H1 (cell line): ENCODE measurements at regions not wholly inside any gene's neighbourhood (a gene's known extent, or its start where the extent isn't known, plus 50 kb on each side); places are given as distances from the start of the nearest gene placed in this dataset.

Experiments
- CTCF ChIA-PET: fragments of 300-600 bp; sonication (Branson Sonifier 250); formaldehyde crosslinking; loops from one replicate; lab custom pipeline; 2021; ENCODE audit not compliant: partially characterized antibody; lab: Charles Lee
- POLR2A ChIA-PET: fragments of 300-600 bp; sonication (Branson Sonifier 250); formaldehyde crosslinking; loops from one replicate; lab custom pipeline; 2021; ENCODE audit warnings: inconsistent platforms; ENCODE audit not compliant: partially characterized antibody; lab: Charles Lee
- DNase-seq, 2 experiments: peaks; one replicate each; pipeline versions ENCODE4 v3.0.0 to v3.0.0-alpha.2; 2010 to 2022; ENCODE audit warnings: low spot score in 2 of 2, low read depth in 1 of 2, mixed read lengths in 1 of 2
- FAIRE-seq: peaks from 2 replicates; lab custom pipeline; 2011; peaks lifted over from hg19 to GRCh38; lab: Jason Lieb, UNC
- H2AFZ ChIP-seq: 2 replicates; pipeline ENCODE4 v1.8.1; 2012; ENCODE audit warnings: low read length, inconsistent platforms
- H2AK5ac ChIP-seq: 2 replicates; pipeline ENCODE4 v1.6.1; 2013; ENCODE audit warnings: low read depth, low read length
- H2BK120ac ChIP-seq: replicated peaks from 2 replicates; pipeline ENCODE3; 2013; ENCODE audit warnings: low read depth, low read length, inconsistent platforms
- H2BK12ac ChIP-seq: 2 replicates; pipeline ENCODE4 v1.6.1; 2013; ENCODE audit warnings: low read depth, low read length
- H2BK15ac ChIP-seq: 2 replicates; pipeline ENCODE4 v1.6.1; 2013; ENCODE audit warnings: low read length
- H2BK20ac ChIP-seq: 2 replicates; pipeline ENCODE4 v1.6.1; 2013; ENCODE audit warnings: low read length
- H2BK5ac ChIP-seq: 2 replicates; pipeline ENCODE4 v1.6.1; 2013; ENCODE audit warnings: low read depth, low read length
- H3K14ac ChIP-seq: 2 replicates; pipeline ENCODE4 v1.6.1; 2013; ENCODE audit warnings: inconsistent platforms; ENCODE audit not compliant: insufficient read length
- H3K18ac ChIP-seq: 2 replicates; pipeline ENCODE4 v1.6.1; 2013; ENCODE audit warnings: low read length; ENCODE audit errors: extremely low read depth
- H3K23ac ChIP-seq: 2 replicates; pipeline ENCODE4 v1.6.1; 2013; ENCODE audit warnings: inconsistent platforms; ENCODE audit not compliant: insufficient read length
- H3K23me2 ChIP-seq: 2 replicates; pipeline ENCODE4 v1.6.1; 2013; ENCODE audit warnings: low read depth, low read length
- H3K27ac ChIP-seq: 2 replicates; pipeline ENCODE4 v1.6.1; 2011; ENCODE audit warnings: low read depth, low read length, inconsistent platforms
- H3K27me3 ChIP-seq, 4 experiments: replicated peaks in 1 of 4; 1 replicate in 1 of 4; 2 replicates in 3 of 4; pipeline versions ENCODE4 v1.6.1 to v1.8.1; 2011 to 2013; ENCODE audit warnings: low read length in 3 of 4, mild to moderate bottlenecking in 3 of 4, inconsistent platforms in 2 of 4, mixed read lengths in 2 of 4, moderate library complexity in 1 of 4; ENCODE audit not compliant: control insufficient read depth in 3 of 4, insufficient read depth in 3 of 4; ENCODE audit errors: extremely low read depth in 1 of 4
- H3K36me3 ChIP-seq, 4 experiments: 2 replicates each; pipeline versions ENCODE4 v1.6.1 to v1.8.1; 2011 to 2013; ENCODE audit warnings: mild to moderate bottlenecking in 4 of 4, low read length in 3 of 4, moderate library complexity in 2 of 4, control low read depth in 1 of 4, inconsistent platforms in 1 of 4; ENCODE audit not compliant: insufficient read depth in 4 of 4, control insufficient read depth in 2 of 4
- H3K4ac ChIP-seq: replicated peaks from 2 replicates; pipeline ENCODE3; 2013; ENCODE audit warnings: low read length, low read depth, mixed read lengths, inconsistent platforms; ENCODE audit not compliant: insufficient read length
- H3K4me1 ChIP-seq, 4 experiments: replicated peaks in 1 of 4; 1 replicate in 1 of 4; 2 replicates in 3 of 4; pipeline versions ENCODE4 v1.6.1 to v1.8.1; 2011 to 2013; ENCODE audit warnings: low read length in 3 of 4, inconsistent platforms in 2 of 4, mixed read lengths in 1 of 4; ENCODE audit not compliant: insufficient read depth in 4 of 4, control insufficient read depth in 3 of 4
- H3K4me2 ChIP-seq, 2 experiments: 2 replicates each; pipeline versions ENCODE4 v1.6.1 to v1.8.1; 2011 to 2013; ENCODE audit warnings: low read depth in 2 of 2, low read length in 2 of 2, control low read depth in 1 of 2, inconsistent platforms in 1 of 2, mild to moderate bottlenecking in 1 of 2; ENCODE audit not compliant: insufficient read depth in 1 of 2
- H3K4me3 ChIP-seq, 4 experiments: fragments of 200-600, 300-600 bp in 1 of 4; sonication (generic), shearing (Covaris generic), sonication (Bioruptor Twin) in 1 of 4; 2 replicates each; pipeline versions ENCODE4 v1.5.1 to v1.8.1; 2011 to 2016; ENCODE audit warnings: low read length in 4 of 4, low read depth in 3 of 4, control low read depth in 2 of 4, inconsistent platforms in 2 of 4, mild to moderate bottlenecking in 2 of 4, mixed read lengths in 1 of 4, moderate library complexity in 1 of 4; ENCODE audit not compliant: insufficient read depth in 2 of 4; ENCODE audit errors: extremely low read depth in 1 of 4
- H3K56ac ChIP-seq: replicated peaks from 2 replicates; pipeline ENCODE3; 2013; ENCODE audit warnings: low read depth, mild to moderate bottlenecking, mixed read lengths, low read length, inconsistent platforms; ENCODE audit not compliant: insufficient read length
- H3K79me1 ChIP-seq: 2 replicates; pipeline ENCODE4 v1.6.1; 2013; ENCODE audit warnings: low read depth, low read length, control low read depth
- H3K79me2 ChIP-seq, 2 experiments: 2 replicates each; pipeline versions ENCODE4 v1.6.1 to v1.8.1; 2012 to 2013; ENCODE audit warnings: low read length in 2 of 2, mild to moderate bottlenecking in 2 of 2, inconsistent platforms in 1 of 2; ENCODE audit not compliant: insufficient read depth in 2 of 2, control insufficient read depth in 1 of 2
- H3K9ac ChIP-seq, 4 experiments: replicated peaks in 1 of 4; 1 replicate in 1 of 4; 2 replicates in 3 of 4; pipeline versions ENCODE4 v1.6.1 to v1.8.1; 2011 to 2013; ENCODE audit warnings: low read depth in 3 of 4, low read length in 3 of 4, control low read depth in 2 of 4, mild to moderate bottlenecking in 2 of 4, moderate library complexity in 2 of 4, inconsistent platforms in 1 of 4; ENCODE audit errors: extremely low read depth in 1 of 4
- H3K9me3 ChIP-seq, 2 experiments: 2 replicates each; pipeline versions ENCODE4 v1.6.1 to v1.8.1; 2012 to 2013; ENCODE audit warnings: mild to moderate bottlenecking in 2 of 2, moderate library complexity in 2 of 2, control low read depth in 1 of 2, inconsistent platforms in 1 of 2, low read depth in 1 of 2, low read length in 1 of 2, mixed read lengths in 1 of 2; ENCODE audit not compliant: insufficient read depth in 2 of 2
- H4K20me1 ChIP-seq, 2 experiments: replicated peaks in 1 of 2; 2 replicates each; pipeline versions ENCODE3 to v1.8.1; 2011 to 2013; ENCODE audit warnings: inconsistent platforms in 2 of 2, low read length in 2 of 2, mild to moderate bottlenecking in 1 of 2; ENCODE audit not compliant: insufficient read depth in 2 of 2, control insufficient read depth in 1 of 2
- H4K5ac ChIP-seq: 2 replicates; pipeline ENCODE4 v1.6.1; 2013; ENCODE audit warnings: low read length, low read depth, mixed read lengths, inconsistent platforms; ENCODE audit not compliant: insufficient read length
- H4K8ac ChIP-seq: 2 replicates; pipeline ENCODE4 v1.8.0; 2013; ENCODE audit warnings: mild to moderate bottlenecking, moderate library complexity, low read length, inconsistent platforms; ENCODE audit not compliant: insufficient read depth; ENCODE audit errors: extremely low read depth
- H4K91ac ChIP-seq: replicated peaks from 2 replicates; pipeline ENCODE3; 2013; ENCODE audit warnings: low read length, mixed read lengths, inconsistent platforms; ENCODE audit not compliant: insufficient read length
- ATF3 ChIP-seq: IDR thresholded peaks from 2 replicates; pipeline ENCODE4 v1.6.1; 2011; ENCODE audit warnings: low read depth, mild to moderate bottlenecking, low read length; ENCODE audit not compliant: insufficient read depth
- BACH1 ChIP-seq: IDR thresholded peaks from 2 replicates; pipeline ENCODE4 v1.6.1; 2012; ENCODE audit warnings: low read length, improper control_type of control experiment
- CHD2 ChIP-seq: IDR thresholded peaks from 2 replicates; pipeline ENCODE4 v1.6.1; 2012; ENCODE audit warnings: low read length, improper control_type of control experiment
- CTBP2 ChIP-seq: IDR thresholded peaks from 2 replicates; pipeline ENCODE4 v1.7.0; 2011; ENCODE audit warnings: borderline replicate concordance, mild to moderate bottlenecking, moderate library complexity, mixed read lengths, low read length; ENCODE audit not compliant: insufficient read depth, insufficient read length
- NANOG ChIP-seq: IDR thresholded peaks from 2 replicates; pipeline ENCODE4 v1.6.1; 2011; ENCODE audit warnings: low read length, low read depth, mild to moderate bottlenecking, inconsistent platforms; ENCODE audit not compliant: insufficient read depth, poor library complexity, severe bottlenecking
- POU5F1 ChIP-seq: IDR thresholded peaks from 2 replicates; pipeline ENCODE4 v1.6.1; 2011; ENCODE audit warnings: low read depth, mild to moderate bottlenecking, low read length, moderate library complexity
- SP2 ChIP-seq: IDR thresholded peaks from 2 replicates; pipeline ENCODE4 v1.6.1; 2012; ENCODE audit warnings: mild to moderate bottlenecking, low read length, inconsistent platforms
- SUZ12 ChIP-seq: fragments of 200-600 bp; sonication (generic); IDR thresholded peaks from 2 replicates; pipeline ENCODE4 v1.6.1; 2012; ENCODE audit warnings: mild to moderate bottlenecking, inconsistent platforms, low read length, moderate library complexity, mixed read lengths
- TAF1 ChIP-seq: IDR thresholded peaks from 2 replicates; pipeline ENCODE4 v1.6.1; 2011; ENCODE audit warnings: mild to moderate bottlenecking, low read depth, low read length
- TBP ChIP-seq: IDR thresholded peaks from 2 replicates; pipeline ENCODE4 v1.6.1; 2011; ENCODE audit warnings: low read depth, low read length, improper control_type of control experiment
- USF2 ChIP-seq: IDR thresholded peaks from 2 replicates; pipeline ENCODE4 v1.6.1; 2011; ENCODE audit warnings: low read length, improper control_type of control experiment
- YY1 ChIP-seq: IDR thresholded peaks from 2 replicates; pipeline ENCODE4 v1.6.1; 2011; ENCODE audit warnings: low read depth, mild to moderate bottlenecking, low read length
- WGBS, 2 experiments: shearing (Covaris generic) in 1 of 2; methylation state at CpG; one replicate each; pipeline versions ENCODE4 v1.1.6 to v1.1.7; 2013 to 2015; ENCODE audit warnings: low lambda C conversion rate in 2 of 2, mixed read lengths in 2 of 2, inconsistent platforms in 1 of 2, low coverage in 1 of 2, missing lambda C conversion rate in 1 of 2; ENCODE audit not compliant: insufficient replicate concordance in 2 of 2, insufficient coverage in 1 of 2, insufficient read length in 1 of 2; ENCODE audit errors: extremely low coverage in 1 of 2, missing lambda C conversion rate in 1 of 2; 5-methylcytosine and 5-hydroxymethylcytosine counted together

GRCh38 chr1:9439074-9439761 is 100.0 kb upstream of the SLC25A33 start:
- H3K9ac ChIP-seq: no peak overlapping the region
- TF ChIP-seq SP2: no peak
- TF ChIP-seq TAF1: no peak
- TF ChIP-seq CHD2: no peak
- no peak for TF ChIP-seq TBP
- TF ChIP-seq NANOG: no peak
- TF ChIP-seq BACH1: no peak
- no peak for TF ChIP-seq CTBP2
- no peak for TF ChIP-seq YY1
- TF ChIP-seq USF2: no peak
- TF ChIP-seq ATF3: no peak
- TF ChIP-seq SUZ12: no peak
- TF ChIP-seq POU5F1: no peak

More at GRCh38 chr1:9439074-9439761, 100.0 kb upstream of the SLC25A33 start:
- Histone ChIP-seq H2BK15ac (no peak overlapping the region), H3K4me2 (no peak overlapping the region), H4K5ac (no peak overlapping the region), H3K4ac (no peak overlapping the region), H2BK120ac (no peak overlapping the region), H3K79me2 (no peaks in the 10 kb centered on the region), H2AFZ (no peak overlapping the region), H3K9me3 (no peaks in the 10 kb centered on the region), H4K8ac (no peak overlapping the region), H3K4me1 (peaks cover 0 to 8% (median 2%) of the 10 kb centered on the region in 4 experiments; a peak in 3 of 7 replicates), H2BK20ac (no peak overlapping the region), H3K23me2 (no peaks in the 10 kb centered on the region), H3K36me3 (no peaks in the 10 kb centered on the region), H3K56ac (no peak overlapping the region), H3K14ac (no peak overlapping the region), H4K91ac (no peak overlapping the region), H4K20me1 (no peaks in the 10 kb centered on the region), H3K23ac (no peak overlapping the region), H3K27ac (no peak overlapping the region), H3K4me3 (no peak overlapping the region), H3K27me3 (no peaks in the 10 kb centered on the region), H2AK5ac (no peak overlapping the region), H3K79me1 (no peaks in the 10 kb centered on the region), H2BK12ac (0 out of 2 replicates have a peak overlapping the region, but pooled peaks have one; percentile 43), H2BK5ac (no peak overlapping the region), H3K18ac (no peak overlapping the region)
- POLR2A ChIA-PET: no interaction called here
- WGBS, 2 experiments: 91% methylated on average over 9 of the region's 9 CpGs; no CpG with 5 or more reads in 1 of the 2 experiments
- DNase-seq: no peak
- CTCF ChIA-PET: interaction anchor here (0.6 to 1.8 kb wide), 12 partner anchors 10 to 171 kb away, joined by 3 to 7 read pairs (median 3); no protein-coding TSS in a partner anchor
- FAIRE-seq: no peak
